Loucy (cell line): ENCODE measurements at regions not wholly inside any gene's neighbourhood (a gene's known extent, or its start where the extent isn't known, plus 50 kb on each side); places are given as distances from the start of the nearest gene placed in this dataset.

Experiments
- H2AFZ ChIP-seq: fragments of 200-600 bp; sonication (generic); 2 replicates; pipeline ENCODE4 v1.6.0; 2016; ENCODE audit warnings: antibody characterized with exemption, mild to moderate bottlenecking, low read length, moderate library complexity
- H3F3A ChIP-seq: fragments of 200-600 bp; 2 replicates; pipeline ENCODE4 v1.6.0; 2016; ENCODE audit warnings: antibody characterized with exemption, low read depth, mild to moderate bottlenecking
- H3K27me3 ChIP-seq: fragments of 200-600 bp; sonication (generic); 2 replicates; pipeline ENCODE4 v1.6.1; 2014; ENCODE audit warnings: low read length, mild to moderate bottlenecking; ENCODE audit not compliant: insufficient read depth, poor library complexity, severe bottlenecking
- H3K36me3 ChIP-seq: fragments of 200-600 bp; sonication (generic); 2 replicates; pipeline ENCODE4 v1.6.1; 2016; ENCODE audit warnings: low read length; ENCODE audit not compliant: insufficient read depth
- H3K4me1 ChIP-seq: fragments of 200-600 bp; sonication (generic); 2 replicates; pipeline ENCODE4 v1.5.1; 2014; ENCODE audit warnings: low read length, mild to moderate bottlenecking; ENCODE audit not compliant: insufficient read depth, poor library complexity, severe bottlenecking
- H3K4me2 ChIP-seq: fragments of 200-600 bp; sonication (generic); 2 replicates; pipeline ENCODE4 v1.6.0; 2014; ENCODE audit warnings: antibody characterized with exemption, low read length, low read depth, mild to moderate bottlenecking; ENCODE audit not compliant: poor library complexity, severe bottlenecking
- H3K4me3 ChIP-seq: fragments of 200-600 bp; sonication (generic); 2 replicates; pipeline ENCODE4 v1.5.1; 2014; ENCODE audit warnings: low read length, mild to moderate bottlenecking, mixed read lengths; ENCODE audit not compliant: poor library complexity, severe bottlenecking
- H3K79me2 ChIP-seq: fragments of 200-600 bp; sonication (generic); 2 replicates; pipeline ENCODE4 v1.6.1; 2014; ENCODE audit warnings: low read length; ENCODE audit not compliant: insufficient read depth
- H3K9ac ChIP-seq: fragments of 200-600 bp; sonication (generic); 2 replicates; pipeline ENCODE4 v1.6.0; 2014; ENCODE audit warnings: mild to moderate bottlenecking, low read depth, low read length, moderate library complexity; ENCODE audit not compliant: poor library complexity, severe bottlenecking
- H3K9me2 ChIP-seq: fragments of 200-600 bp; sonication (generic); replicated peaks from 2 replicates; pipeline ENCODE4 v1.6.1; 2016; ENCODE audit warnings: low read depth, low read length, mixed read lengths
- H3K9me3 ChIP-seq: fragments of 200-600 bp; sonication (generic); 2 replicates; pipeline ENCODE4 v1.6.1; 2014; ENCODE audit warnings: mild to moderate bottlenecking, antibody characterized with exemption, low read length, low read depth; ENCODE audit not compliant: insufficient read depth
- H4K20me1 ChIP-seq: fragments of 200-600 bp; sonication (generic); 2 replicates; pipeline ENCODE4 v1.6.0; 2014; ENCODE audit warnings: antibody characterized with exemption, low read length, mild to moderate bottlenecking; ENCODE audit not compliant: insufficient read depth, poor library complexity, severe bottlenecking
- EZH2phosphoT487 ChIP-seq: fragments of 200-600 bp; IDR thresholded peaks from 2 replicates; pipeline ENCODE4 v1.6.1; 2018; ENCODE audit warnings: antibody characterized with exemption, mild to moderate bottlenecking, moderate library complexity, borderline replicate concordance
- TF ChIP-seq, protein P1 (sequence below): fragments of 200-600 bp; sonication (generic); conservative IDR thresholded peaks from 2 replicates; pipeline ENCODE4 v1.5.1; 2014; ENCODE audit warnings: mild to moderate bottlenecking, antibody characterized with exemption, low read length

DNA sequence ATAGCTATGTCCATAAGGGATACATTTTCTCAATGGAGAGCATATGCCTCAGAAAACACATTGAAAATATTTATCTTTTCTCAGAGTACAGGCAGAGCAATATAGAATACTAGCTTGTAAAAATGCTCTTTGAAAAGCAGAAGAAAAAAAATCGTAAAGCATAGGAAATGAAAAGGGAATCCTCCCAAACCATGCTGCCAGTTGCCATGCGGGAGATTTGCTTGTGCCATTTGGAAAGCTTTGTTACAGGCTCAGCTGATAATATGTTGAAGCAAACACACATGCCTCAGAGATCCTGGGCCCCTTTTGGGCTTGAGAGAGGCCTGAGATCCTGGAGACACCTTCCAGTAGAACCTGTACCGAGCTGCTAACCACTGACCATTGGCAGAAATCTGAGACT is 697.1 kb downstream of the BCL11A start:
- Histone ChIP-seq H3K9me3 (no peaks in the 10 kb centered on the region), H3K4me2 (no peak overlapping the region), H3F3A (no peaks in the 10 kb centered on the region; the same call in 1 of the 2 replicates), H3K79me2 (no peaks in the 10 kb centered on the region), H3K4me3 (no peak overlapping the region), H4K20me1 (no peaks in the 10 kb centered on the region), H3K4me1 (no peaks in the 10 kb centered on the region), H3K27me3 (no peaks in the 10 kb centered on the region), H3K36me3 (no peaks in the 10 kb centered on the region), H3K9ac (no peak overlapping the region), H2AFZ (no peak overlapping the region), H3K9me2 (no peaks in the 10 kb centered on the region)
- TF ChIP-seq, protein P1, sequence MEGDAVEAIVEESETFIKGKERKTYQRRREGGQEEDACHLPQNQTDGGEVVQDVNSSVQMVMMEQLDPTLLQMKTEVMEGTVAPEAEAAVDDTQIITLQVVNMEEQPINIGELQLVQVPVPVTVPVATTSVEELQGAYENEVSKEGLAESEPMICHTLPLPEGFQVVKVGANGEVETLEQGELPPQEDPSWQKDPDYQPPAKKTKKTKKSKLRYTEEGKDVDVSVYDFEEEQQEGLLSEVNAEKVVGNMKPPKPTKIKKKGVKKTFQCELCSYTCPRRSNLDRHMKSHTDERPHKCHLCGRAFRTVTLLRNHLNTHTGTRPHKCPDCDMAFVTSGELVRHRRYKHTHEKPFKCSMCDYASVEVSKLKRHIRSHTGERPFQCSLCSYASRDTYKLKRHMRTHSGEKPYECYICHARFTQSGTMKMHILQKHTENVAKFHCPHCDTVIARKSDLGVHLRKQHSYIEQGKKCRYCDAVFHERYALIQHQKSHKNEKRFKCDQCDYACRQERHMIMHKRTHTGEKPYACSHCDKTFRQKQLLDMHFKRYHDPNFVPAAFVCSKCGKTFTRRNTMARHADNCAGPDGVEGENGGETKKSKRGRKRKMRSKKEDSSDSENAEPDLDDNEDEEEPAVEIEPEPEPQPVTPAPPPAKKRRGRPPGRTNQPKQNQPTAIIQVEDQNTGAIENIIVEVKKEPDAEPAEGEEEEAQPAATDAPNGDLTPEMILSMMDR: no peak
- TF ChIP-seq EZH2phosphoT487: no peak

- H3K36me3 ChIP-seq: no peaks in the 10 kb centered on the region
- no peak overlapping the region for H3K4me2 ChIP-seq
- H3K9me2 ChIP-seq: no peaks in the 10 kb centered on the region
- no peaks in the 10 kb centered on the region for H3K27me3 ChIP-seq
- H2AFZ ChIP-seq: no peak overlapping the region
- no peak overlapping the region for H3K4me3 ChIP-seq
- H3K4me1 ChIP-seq: no peaks in the 10 kb centered on the region
- no peaks in the 10 kb centered on the region for H4K20me1 ChIP-seq
- no peak overlapping the region for H3K9ac ChIP-seq
- TF ChIP-seq, protein P1: no peak
- TF ChIP-seq EZH2phosphoT487: no peak
- no peaks in the 10 kb centered on the region for H3K79me2 ChIP-seq
- no peaks in the 10 kb centered on the region; the same call in 1 of the 2 replicates for H3F3A ChIP-seq
- no peaks in the 10 kb centered on the region for H3K9me3 ChIP-seq
Measured at GRCh38 chr2:59853032-59853431, 700.4 kb downstream of the BCL11A start.

GRCh38 chr2:59851836-59852475 is 701.5 kb downstream of the BCL11A start:
- Histone ChIP-seq H4K20me1 (no peaks in the 10 kb centered on the region), H3K79me2 (no peaks in the 10 kb centered on the region), H2AFZ (no peak overlapping the region), H3K27me3 (no peaks in the 10 kb centered on the region), H3K9me2 (no peaks in the 10 kb centered on the region), H3K9me3 (no peaks in the 10 kb centered on the region), H3K4me2 (no peak overlapping the region), H3K4me1 (no peaks in the 10 kb centered on the region), H3K9ac (no peak overlapping the region), H3K4me3 (no peak overlapping the region), H3F3A (no peaks in the 10 kb centered on the region; the same call in 1 of the 2 replicates), H3K36me3 (no peaks in the 10 kb centered on the region)
- TF ChIP-seq, protein P1: no peak
- no peak for TF ChIP-seq EZH2phosphoT487
